HG03460 (cell line): ENCODE measurements at regions not wholly inside any gene's neighbourhood (a gene's known extent, or its start where the extent isn't known, plus 50 kb on each side); places are given as distances from the start of the nearest gene placed in this dataset.

ENCODE experiments used
- ATAC-seq: cut with Tn5 transposase; IDR thresholded peaks from one replicate; pipeline ENCODE4 v1.9.1; 2021; ENCODE audit not compliant: unreplicated experiment

GRCh38 chr12:20174528-20175175 lies 193.7 kb upstream of the PDE3A start:
- no peak for ATAC-seq

- ATAC-seq: no peak
Measured at GRCh38 chr12:20175704-20176388, 192.5 kb upstream of the PDE3A start.

DNA sequence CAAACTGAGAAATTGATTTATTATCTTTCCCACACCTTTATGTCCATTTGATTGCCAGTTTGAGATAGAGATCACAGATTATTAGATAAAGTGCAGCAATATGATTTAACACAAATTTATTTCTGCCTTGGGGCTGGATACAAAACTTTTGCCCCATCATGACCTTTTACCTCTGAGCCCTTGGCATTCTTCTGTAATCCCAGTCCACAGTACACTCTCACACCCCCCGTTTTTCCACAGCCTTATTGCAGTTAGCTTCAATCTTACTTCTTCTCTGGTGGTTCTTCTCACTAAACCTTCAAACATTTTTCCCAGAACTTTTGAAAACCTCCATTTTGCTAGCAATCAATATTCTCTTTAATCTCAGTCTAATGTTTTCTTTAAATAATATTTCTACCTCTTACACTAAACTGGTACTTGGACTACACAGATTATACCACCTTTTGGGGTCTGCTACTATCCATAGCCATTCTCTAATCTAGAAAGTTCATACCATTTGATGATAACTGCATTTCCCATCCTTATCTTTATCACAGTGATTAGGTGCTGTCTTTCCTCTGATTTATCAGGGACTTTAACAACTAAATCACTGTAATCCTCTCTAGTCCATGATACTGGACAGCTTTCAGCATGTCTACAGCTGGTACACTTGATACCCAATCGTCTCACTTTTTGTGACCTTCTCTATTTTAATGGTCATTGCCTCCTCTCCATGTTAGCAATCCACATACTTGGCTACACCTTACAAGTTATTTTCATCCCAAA lies 186.7 kb upstream of the PDE3A start:
- ATAC-seq: no peak

GRCh38 chr12:20183563-20183962 lies 184.8 kb upstream of the PDE3A start:
- ATAC-seq: no peak

DNA sequence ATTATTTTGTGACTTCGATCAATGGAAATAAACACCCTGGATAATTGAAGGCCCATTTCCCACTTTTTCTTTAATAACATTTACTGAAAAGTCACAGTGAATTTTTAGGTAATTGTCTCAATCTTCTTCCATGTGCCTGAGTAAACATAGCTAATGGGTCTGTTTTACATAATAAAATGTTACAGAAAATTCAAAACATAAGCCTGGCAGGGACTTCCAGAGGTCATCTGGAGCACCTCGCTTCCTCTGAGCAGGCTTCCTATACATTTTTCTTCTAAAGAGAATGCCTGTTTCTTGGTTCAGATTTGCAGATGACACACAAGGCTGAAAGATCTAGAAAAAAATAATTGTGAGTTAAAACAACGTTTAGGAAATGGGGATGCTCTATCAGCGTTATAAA lies 183.8 kb upstream of the PDE3A start:
- no peak for ATAC-seq

GRCh38 chr12:20187456-20187855 lies 180.9 kb upstream of the PDE3A start:
- ATAC-seq: no peak

DNA sequence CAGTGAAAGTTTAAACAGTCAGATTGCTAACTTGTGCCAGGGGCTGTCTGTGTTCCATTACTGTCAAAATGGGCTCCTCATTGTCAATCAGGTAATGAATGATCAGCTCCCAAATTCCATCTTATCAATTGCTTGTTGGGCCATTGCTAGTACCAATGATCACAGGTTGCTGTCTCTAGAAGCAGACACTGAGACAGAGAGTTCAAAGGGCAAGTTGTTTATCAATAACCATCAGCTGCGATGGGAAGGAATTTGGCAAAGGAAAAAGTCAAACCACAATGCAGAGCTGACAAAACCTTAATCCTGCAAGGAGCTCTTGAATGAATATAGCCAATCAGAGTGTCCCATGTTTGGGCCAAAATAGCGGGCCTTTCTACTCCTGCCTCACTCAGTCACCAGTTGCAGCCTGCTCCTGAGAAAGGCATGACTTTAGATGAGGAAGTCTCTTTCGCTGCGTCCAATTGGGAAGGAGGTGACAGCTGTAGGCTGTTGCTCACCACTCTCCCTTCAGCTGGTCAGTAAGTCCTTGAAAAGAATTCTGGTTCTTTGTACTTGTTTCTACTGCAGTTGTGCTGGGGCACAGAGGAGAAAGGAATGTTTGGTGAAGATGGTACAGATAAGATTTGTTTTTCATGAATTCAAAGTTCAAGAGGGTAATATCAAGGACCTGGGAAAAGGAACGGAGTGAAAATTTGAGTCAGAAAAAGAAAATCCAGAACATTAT lies 179.2 kb upstream of the PDE3A start:
- ATAC-seq: no peak

DNA sequence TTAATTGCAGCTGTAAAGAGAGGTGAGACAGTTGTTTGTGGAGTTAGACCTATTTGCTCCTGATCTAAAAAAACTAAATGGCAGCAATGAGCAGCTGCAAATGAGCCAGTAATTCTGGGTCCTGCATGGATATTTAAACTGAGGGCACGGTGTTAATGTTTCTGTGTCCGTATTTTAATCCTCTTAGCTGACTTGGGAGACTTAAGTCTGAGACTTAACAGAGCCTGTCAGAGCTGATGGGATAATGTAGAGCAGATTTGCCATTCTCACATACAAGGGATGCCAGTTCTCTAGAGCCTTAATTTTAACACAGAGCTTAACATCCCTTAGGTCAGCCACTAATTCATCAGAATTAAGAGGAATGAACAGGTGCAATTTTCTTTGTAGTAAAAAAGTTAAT lies 178.6 kb upstream of the PDE3A start:
- no peak for ATAC-seq

DNA sequence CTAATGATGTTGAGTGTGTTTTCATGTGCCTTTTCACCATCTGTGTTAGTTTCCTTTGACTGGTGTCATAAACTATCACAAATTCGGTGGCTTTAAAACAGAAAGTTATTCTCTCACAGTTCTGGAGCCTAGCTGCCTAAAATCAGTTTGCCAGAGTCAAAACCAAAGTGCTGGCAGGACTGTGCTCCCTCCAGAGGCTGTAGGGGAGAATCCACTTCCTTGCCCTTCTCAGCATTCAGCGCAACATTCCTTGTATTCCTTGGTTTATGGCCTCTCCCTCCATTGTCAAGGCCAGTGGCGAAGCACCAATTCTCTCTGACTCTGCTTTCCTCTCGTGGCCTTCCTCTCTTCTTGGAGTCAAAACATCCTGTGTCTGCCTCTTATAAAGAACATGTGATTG lies 174.2 kb upstream of the PDE3A start:
- no peak for ATAC-seq

- no peak for ATAC-seq
Measured at GRCh38 chr12:20196767-20197166, 171.6 kb upstream of the PDE3A start.

GRCh38 chr12:20197411-20197810 lies 170.9 kb upstream of the PDE3A start:
- no peak for ATAC-seq

- no peak for ATAC-seq
Measured at GRCh38 chr12:20199780-20200179, 168.6 kb upstream of the PDE3A start.

- ATAC-seq: no peak
Measured at GRCh38 chr12:20201733-20202132, 166.6 kb upstream of the PDE3A start.

DNA sequence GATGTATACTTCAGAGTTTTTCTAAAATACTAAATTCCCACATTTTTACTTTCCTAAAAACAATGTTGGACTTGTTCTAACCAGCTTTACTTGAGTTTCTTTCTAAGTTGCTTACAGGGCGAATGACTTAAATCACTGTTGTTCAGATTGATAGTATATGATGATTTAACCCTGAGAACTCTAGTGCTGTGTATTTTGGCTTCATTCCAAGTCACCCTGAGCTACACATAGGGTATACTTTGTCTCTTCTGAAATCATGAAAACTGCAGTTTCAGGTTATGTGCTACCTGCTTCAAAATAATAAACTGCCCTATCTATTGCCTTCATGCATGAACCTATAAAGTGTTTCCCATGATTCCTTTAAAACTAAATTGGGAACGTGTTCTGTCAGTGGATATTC lies 162.5 kb upstream of the PDE3A start:
- ATAC-seq: no peak

GRCh38 chr12:20206410-20206809 lies 161.9 kb upstream of the PDE3A start:
- ATAC-seq: no peak

GRCh38 chr12:20210621-20211215 lies 157.6 kb upstream of the PDE3A start:
- ATAC-seq: no peak

- ATAC-seq: no peak
Measured at GRCh38 chr12:20211541-20211940, 156.8 kb upstream of the PDE3A start.

- ATAC-seq: no peak
Measured at GRCh38 chr12:20211981-20212421, 156.3 kb upstream of the PDE3A start.

DNA sequence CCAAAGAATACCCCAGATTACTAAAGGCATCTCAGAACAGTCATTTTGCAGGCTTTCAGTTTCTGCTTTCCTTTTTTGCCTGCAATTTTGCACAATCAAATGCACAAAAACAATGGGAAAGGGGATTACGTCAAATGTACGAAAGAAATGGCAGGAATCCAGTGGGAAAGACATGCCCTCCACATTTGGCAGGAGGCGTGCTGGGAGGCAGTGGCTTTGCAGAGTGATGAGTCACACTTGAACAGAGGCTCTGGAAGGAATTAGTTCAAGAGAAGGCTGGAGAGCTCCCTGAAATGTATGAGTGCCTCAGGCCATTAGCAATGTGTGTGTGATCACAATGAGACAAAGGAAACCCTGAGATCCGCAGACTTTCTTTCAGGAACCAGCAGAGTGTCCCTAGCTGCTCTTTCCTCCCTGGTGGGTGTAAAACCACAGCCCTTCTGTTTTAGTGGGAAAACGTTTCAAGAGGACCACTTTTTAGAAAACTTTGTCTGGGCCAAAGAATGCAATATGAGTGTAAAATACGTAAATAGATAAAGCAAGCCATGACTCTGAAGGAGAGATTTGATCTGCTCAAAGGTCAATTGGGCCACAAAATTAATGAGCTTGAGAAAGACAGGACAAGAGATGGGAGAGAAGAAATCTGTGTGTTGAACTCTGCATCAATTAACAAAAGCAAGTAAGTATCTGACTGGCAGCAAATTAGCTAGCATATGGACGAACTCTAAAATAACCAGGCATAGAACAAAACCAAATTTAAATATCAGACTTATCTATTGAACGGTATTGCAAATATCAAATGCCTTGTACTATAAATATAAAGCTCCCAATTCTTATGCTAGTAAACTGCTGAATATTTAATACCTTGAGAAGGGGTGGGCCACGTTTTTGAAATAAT lies 155.4 kb upstream of the PDE3A start:
- no peak for ATAC-seq
